Activated T-cell treated with anti-CD3 and anti-CD28 coated beads, Interleukin-2, amount 50 U/mL, for 72 hours (primary cell): ENCODE measurements at regions not wholly inside any gene's neighbourhood (a gene's known extent, or its start where the extent isn't known, plus 50 kb on each side); places are given as distances from the start of the nearest gene placed in this dataset.

Experiments
- ATAC-seq, 2 donors: fragments of 150-1000 bp; cut with Tn5 transposase; replicated peaks in 1 of 2; 2 replicates each; pipeline ENCODE4 v1.10.0; 2021; ENCODE audit warnings: moderate library complexity in 2 of 2, mild to moderate bottlenecking in 1 of 2
- DNase-seq, 2 donors: peaks; one replicate each; pipeline ENCODE4 v3.0.0; 2021 to 2022; ENCODE audit warnings: mixed read lengths in 1 of 2
- H3K27ac Mint-ChIP-seq: one replicate; pipeline ENCODE4 v1.8.0; 2022; ENCODE audit warnings: mild to moderate bottlenecking, moderate library complexity, mixed read lengths
- H3K27me3 Mint-ChIP-seq: one replicate; pipeline ENCODE4 v1.8.0; 2022; ENCODE audit warnings: low read depth, mixed read lengths
- H3K36me3 Mint-ChIP-seq, 2 donors: one replicate each; pipeline ENCODE4 v1.8.0; 2022; ENCODE audit warnings: mixed read lengths in 2 of 2, mild to moderate bottlenecking in 1 of 2; ENCODE audit not compliant: insufficient read depth in 2 of 2
- H3K4me1 Mint-ChIP-seq: one replicate; pipeline ENCODE4 v1.8.0; 2022; ENCODE audit warnings: low read depth, mixed read lengths
- H3K4me3 Mint-ChIP-seq, 2 donors: one replicate each; pipeline ENCODE4 v1.8.0; 2022; ENCODE audit warnings: mild to moderate bottlenecking in 2 of 2, mixed read lengths in 2 of 2, moderate library complexity in 2 of 2
- H3K9me3 Mint-ChIP-seq, 2 donors: one replicate each; pipeline ENCODE4 v1.8.0; 2022; ENCODE audit warnings: mixed read lengths in 2 of 2

DNA sequence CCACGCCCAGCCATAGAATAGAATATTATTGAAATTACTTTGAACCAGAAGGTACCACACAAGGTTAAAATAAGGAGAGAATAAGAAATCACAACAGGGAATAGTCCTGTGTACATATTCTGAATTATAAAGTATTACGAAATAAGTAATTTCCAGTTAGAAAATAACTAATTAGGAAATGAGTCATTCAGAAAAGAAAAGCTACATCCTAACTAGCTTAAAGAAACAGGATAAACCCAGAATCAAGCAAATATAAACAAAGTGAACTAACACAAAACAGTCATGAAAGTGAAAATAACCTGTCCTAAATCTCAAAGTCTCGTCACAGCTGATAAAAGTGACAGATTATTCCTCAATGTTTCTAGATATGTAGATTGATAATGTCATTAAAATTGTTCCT lies 74.8 kb upstream of the NEBL start:
- no peaks in the 10 kb centered on the region for H3K27me3 Mint-ChIP-seq
- ATAC-seq = no peak
- no peaks in the 10 kb centered on the region for H3K36me3 Mint-ChIP-seq
- DNase-seq = no peak
- H3K27ac Mint-ChIP-seq = no peak overlapping the region
- H3K4me1 Mint-ChIP-seq = no peaks in the 10 kb centered on the region
- no peak overlapping the region for H3K4me3 Mint-ChIP-seq
- H3K9me3 Mint-ChIP-seq = peaks cover 0 to 2% of the 10 kb centered on the region in 2 donors

DNA sequence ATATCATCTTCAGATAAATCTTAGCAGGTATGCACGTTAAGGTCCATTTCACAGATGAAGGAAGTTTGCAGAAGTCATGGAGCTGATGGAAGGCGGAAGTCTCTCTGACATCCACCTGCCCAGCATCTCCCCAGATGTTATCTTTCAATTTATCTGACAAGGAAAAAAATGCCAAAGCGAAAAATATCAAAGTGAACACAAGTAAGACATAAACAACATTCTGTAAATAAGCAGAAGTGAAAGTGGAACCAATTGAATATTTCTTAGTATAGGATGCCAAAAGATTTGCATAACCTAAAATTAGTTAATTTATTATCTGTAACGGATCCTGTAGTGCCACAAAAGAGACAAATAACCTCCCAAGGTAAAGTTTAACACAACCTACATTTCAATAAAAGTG lies 73.6 kb upstream of the NEBL start:
- Mint-ChIP-seq H3K4me3 (no peak overlapping the region), H3K27me3 (no peaks in the 10 kb centered on the region), H3K27ac (no peak overlapping the region), H3K9me3 (peaks cover 0 to 2% of the 10 kb centered on the region in 2 donors), H3K36me3 (no peaks in the 10 kb centered on the region), H3K4me1 (no peaks in the 10 kb centered on the region)
- ATAC-seq = no peak
- DNase-seq = no peak

DNA sequence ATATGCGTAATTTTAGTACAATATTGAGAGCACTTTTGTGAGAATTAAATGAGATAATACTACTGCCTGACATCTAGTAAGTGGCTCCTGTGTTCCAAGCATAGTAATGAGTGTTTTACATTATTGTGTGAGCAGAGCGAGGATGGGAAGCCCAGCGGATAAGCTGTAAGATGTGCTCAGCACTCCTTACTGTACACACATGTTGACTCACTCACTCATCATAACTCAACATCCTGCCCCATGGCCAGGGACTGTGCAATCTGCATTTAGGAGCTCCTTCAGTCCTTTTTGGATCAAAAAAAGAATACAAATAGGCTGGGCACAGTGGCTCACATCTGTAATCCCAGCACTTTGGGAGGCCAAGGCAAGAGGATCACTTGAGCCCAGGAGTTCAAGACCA lies 72.9 kb upstream of the NEBL start:
- Mint-ChIP-seq H3K36me3 (no peaks in the 10 kb centered on the region), H3K4me1 (no peaks in the 10 kb centered on the region), H3K9me3 (peaks cover 0 to 2% of the 10 kb centered on the region in 2 donors), H3K27me3 (no peaks in the 10 kb centered on the region), H3K4me3 (no peak overlapping the region), H3K27ac (no peak overlapping the region)
- ATAC-seq (no peak), DNase-seq (no peak)

DNA sequence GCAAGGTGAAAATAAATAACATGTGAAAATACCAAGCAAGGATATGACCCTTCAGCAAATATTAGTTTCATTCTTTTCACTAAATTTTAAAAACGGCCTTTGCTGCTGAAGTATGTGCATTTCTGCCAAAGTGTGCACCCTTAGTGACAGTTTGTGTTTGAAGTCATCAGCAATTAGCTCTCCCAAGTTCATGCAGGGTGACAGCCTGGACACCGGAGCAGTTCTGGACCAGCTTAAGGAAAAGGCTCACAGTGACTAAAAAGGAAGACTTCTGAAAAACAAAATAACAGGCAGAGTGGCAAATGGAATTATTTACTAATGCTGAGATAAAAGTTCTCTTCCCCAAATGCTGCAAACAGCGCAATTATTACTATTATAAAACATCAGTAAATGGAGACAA lies 69.3 kb upstream of the NEBL start:
- ATAC-seq (no peak), DNase-seq (no peak)
- no peak overlapping the region for H3K4me3 Mint-ChIP-seq
- H3K27ac Mint-ChIP-seq = no peak overlapping the region
- H3K36me3 Mint-ChIP-seq = no peaks in the 10 kb centered on the region
- H3K27me3 Mint-ChIP-seq = no peaks in the 10 kb centered on the region
- H3K4me1 Mint-ChIP-seq = no peaks in the 10 kb centered on the region
- H3K9me3 Mint-ChIP-seq = peaks cover 0 to 2% of the 10 kb centered on the region in 2 donors

GRCh38 chr10:20963721-20964595 lies 66.8 kb upstream of the NEBL start:
- ATAC-seq (no peak), DNase-seq (no peak)
- Mint-ChIP-seq H3K36me3 (no peaks in the 10 kb centered on the region), H3K9me3 (peaks cover 0 to 2% of the 10 kb centered on the region in 2 donors), H3K4me3 (no peak overlapping the region), H3K27me3 (no peaks in the 10 kb centered on the region), H3K27ac (no peak overlapping the region), H3K4me1 (no peaks in the 10 kb centered on the region)

DNA sequence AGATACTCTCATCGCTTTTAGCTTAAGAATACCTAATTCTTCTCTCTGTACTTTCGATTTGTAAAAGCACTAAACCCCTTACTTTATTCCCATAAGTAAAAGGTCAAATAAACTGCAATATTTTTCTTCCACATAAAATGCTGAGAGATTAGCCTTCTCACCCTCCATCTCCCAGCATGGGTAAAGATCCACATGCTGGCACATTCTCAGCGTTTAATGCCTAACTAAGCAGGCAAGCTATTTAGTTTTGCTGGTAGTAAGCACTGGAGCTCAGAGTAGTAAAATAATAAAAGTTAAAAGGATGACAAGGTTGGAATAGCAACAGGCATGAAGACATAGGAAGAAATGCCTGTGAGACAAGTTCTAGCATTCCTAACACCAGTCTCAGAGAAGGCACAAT lies 65.9 kb upstream of the NEBL start:
- no peak overlapping the region for H3K4me3 Mint-ChIP-seq
- no peak overlapping the region for H3K27ac Mint-ChIP-seq
- DNase-seq (no peak), ATAC-seq (no peak)
- H3K27me3 Mint-ChIP-seq = no peaks in the 10 kb centered on the region
- no peaks in the 10 kb centered on the region for H3K9me3 Mint-ChIP-seq
- no peaks in the 10 kb centered on the region for H3K4me1 Mint-ChIP-seq
- H3K36me3 Mint-ChIP-seq = no peaks in the 10 kb centered on the region

DNA sequence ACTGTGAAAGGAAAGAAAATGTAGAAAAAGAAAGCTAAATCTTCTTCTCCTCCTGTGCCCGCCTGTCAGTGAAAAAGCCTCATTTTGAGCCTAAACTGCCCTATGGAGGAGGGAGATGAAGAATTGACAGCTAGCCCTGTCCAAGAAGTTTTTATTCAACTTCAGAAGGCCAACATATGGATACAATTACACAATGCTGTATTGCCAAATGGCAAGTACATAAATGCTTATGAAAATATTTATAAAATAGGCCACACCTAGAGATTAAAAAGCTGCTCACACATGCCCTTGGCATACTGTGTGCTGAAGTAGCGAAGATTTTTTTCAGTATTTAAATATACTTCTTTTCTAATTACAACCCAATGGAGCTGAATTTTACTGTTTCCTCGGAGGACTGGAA lies 65.1 kb upstream of the NEBL start:
- Mint-ChIP-seq H3K4me1 (no peaks in the 10 kb centered on the region), H3K4me3 (no peak overlapping the region), H3K9me3 (no peaks in the 10 kb centered on the region), H3K36me3 (no peaks in the 10 kb centered on the region), H3K27me3 (no peaks in the 10 kb centered on the region), H3K27ac (no peak overlapping the region)
- no peak for DNase-seq
- ATAC-seq = no peak

DNA sequence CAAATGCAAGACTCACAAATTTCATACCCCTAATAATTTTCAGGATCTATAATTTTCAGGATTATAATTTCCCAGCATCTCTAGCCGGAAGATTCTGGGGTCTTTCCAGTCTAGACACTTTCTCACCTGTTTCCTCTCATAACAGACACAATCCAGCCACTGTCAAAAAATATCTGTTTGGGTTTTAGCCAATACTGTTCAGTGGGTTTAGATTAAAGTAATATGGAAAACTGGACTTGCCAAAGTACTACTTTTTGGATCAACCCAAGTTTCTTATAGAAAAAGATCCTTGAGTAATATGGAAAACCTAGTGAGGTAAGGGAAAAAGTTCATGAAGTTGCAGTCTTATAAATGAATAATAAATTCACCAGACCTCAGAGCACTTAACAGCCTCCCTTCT lies 62.1 kb upstream of the NEBL start:
- no peaks in the 10 kb centered on the region for H3K36me3 Mint-ChIP-seq
- no peaks in the 10 kb centered on the region for H3K4me1 Mint-ChIP-seq
- DNase-seq (no peak), ATAC-seq (no peak)
- no peaks in the 10 kb centered on the region for H3K27me3 Mint-ChIP-seq
- no peak overlapping the region for H3K4me3 Mint-ChIP-seq
- no peaks in the 10 kb centered on the region for H3K9me3 Mint-ChIP-seq
- H3K27ac Mint-ChIP-seq = no peak overlapping the region

DNA sequence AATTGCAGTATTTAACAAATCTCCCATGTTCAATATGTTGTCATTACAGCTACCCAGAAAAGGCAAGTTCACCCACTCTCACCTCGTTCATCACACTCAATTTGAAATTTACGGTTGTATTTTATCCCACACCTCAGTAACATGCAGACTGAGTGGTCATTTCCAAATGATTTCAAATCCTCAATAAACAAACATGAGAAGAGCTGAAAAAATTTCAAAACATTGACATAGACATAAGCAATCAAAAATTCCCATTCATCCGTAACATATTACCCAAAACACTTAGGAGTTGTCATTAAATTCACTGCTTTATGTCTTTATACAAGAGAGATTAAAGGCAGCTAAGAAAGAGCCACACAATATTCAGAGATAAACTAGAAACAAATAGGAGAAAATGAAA lies 61.7 kb upstream of the NEBL start:
- ATAC-seq = no peak
- Mint-ChIP-seq H3K4me1 (no peaks in the 10 kb centered on the region), H3K9me3 (no peaks in the 10 kb centered on the region), H3K36me3 (no peaks in the 10 kb centered on the region), H3K27me3 (no peaks in the 10 kb centered on the region), H3K4me3 (no peak overlapping the region), H3K27ac (no peak overlapping the region)
- no peak for DNase-seq

GRCh38 chr10:20958225-20958624 lies 61.1 kb upstream of the NEBL start:
- Mint-ChIP-seq H3K36me3 (no peaks in the 10 kb centered on the region), H3K4me3 (no peak overlapping the region), H3K9me3 (no peaks in the 10 kb centered on the region), H3K27ac (no peak overlapping the region), H3K4me1 (no peaks in the 10 kb centered on the region), H3K27me3 (no peaks in the 10 kb centered on the region)
- DNase-seq (no peak), ATAC-seq (no peak)

- no peak for ATAC-seq
- no peaks in the 10 kb centered on the region for H3K9me3 Mint-ChIP-seq
- no peaks in the 10 kb centered on the region for H3K4me1 Mint-ChIP-seq
- H3K4me3 Mint-ChIP-seq = no peak overlapping the region
- no peak overlapping the region for H3K27ac Mint-ChIP-seq
- DNase-seq = no peak
- H3K27me3 Mint-ChIP-seq = no peaks in the 10 kb centered on the region
- no peaks in the 10 kb centered on the region for H3K36me3 Mint-ChIP-seq
These were observed 60.6 kb upstream of the NEBL start for GRCh38 chr10:20957744-20958143.

- Mint-ChIP-seq H3K4me3 (no peak overlapping the region), H3K27ac (no peak overlapping the region), H3K4me1 (no peaks in the 10 kb centered on the region), H3K27me3 (no peaks in the 10 kb centered on the region), H3K36me3 (no peaks in the 10 kb centered on the region), H3K9me3 (no peaks in the 10 kb centered on the region)
- ATAC-seq (no peak), DNase-seq (no peak)
These were observed 59.7 kb upstream of the NEBL start for GRCh38 chr10:20956843-20957242.

GRCh38 chr10:20955355-20955893 lies 58.3 kb upstream of the NEBL start:
- no peaks in the 10 kb centered on the region for H3K9me3 Mint-ChIP-seq
- H3K27me3 Mint-ChIP-seq = no peaks in the 10 kb centered on the region
- no peak overlapping the region for H3K27ac Mint-ChIP-seq
- DNase-seq = no peak
- H3K4me3 Mint-ChIP-seq = no peak overlapping the region
- ATAC-seq = peak in 1 of 2 donors; percentile 32
- H3K36me3 Mint-ChIP-seq = no peaks in the 10 kb centered on the region
- H3K4me1 Mint-ChIP-seq = no peaks in the 10 kb centered on the region

GRCh38 chr10:20954519-20954918 lies 57.4 kb upstream of the NEBL start:
- Mint-ChIP-seq H3K4me3 (no peak overlapping the region), H3K27ac (no peak overlapping the region), H3K27me3 (no peaks in the 10 kb centered on the region), H3K9me3 (no peaks in the 10 kb centered on the region), H3K4me1 (no peaks in the 10 kb centered on the region), H3K36me3 (no peaks in the 10 kb centered on the region)
- no peak for ATAC-seq
- no peak for DNase-seq
